ENCODE measurements at regions not wholly inside any gene's neighbourhood (a gene's known extent, or its start where the extent isn't known, plus 50 kb on each side); places are given as distances from the start of the nearest gene placed in this dataset.

DNA sequence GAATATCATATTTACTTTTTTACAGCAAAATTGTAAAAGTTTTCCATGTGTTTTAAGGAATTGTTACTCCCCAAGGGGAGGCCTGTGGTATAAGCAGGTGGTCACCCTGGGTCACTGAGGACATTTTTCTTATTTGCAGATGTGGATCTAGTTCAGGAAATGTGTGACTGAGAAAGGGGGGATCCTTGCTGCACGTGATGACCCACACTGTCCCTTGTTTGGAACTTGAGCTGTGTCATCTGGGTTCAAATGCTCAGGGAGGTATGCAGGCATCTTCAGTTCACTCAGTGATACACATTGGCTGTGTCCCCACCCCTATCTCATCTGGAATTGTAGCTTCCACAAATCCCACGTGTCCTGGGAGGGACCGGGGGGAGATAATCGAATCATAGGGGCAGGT lies 431.9 kb upstream of the CDH4 start:
- Histone ChIP-seq H3K27me3 (ENCODE audit: insufficient read depth, poor library complexity, severe bottlenecking) (peaks cover 4% of the 10 kb centered on the region), H3K27ac (replicated peaks) (no peak overlapping the region), H3K4me3 (replicated peaks; ENCODE audit: insufficient read depth, low read length) (no peak overlapping the region)
- DNase-seq (ENCODE audit: low read depth in 1 of 2, low spot score in 1 of 2), result no peak
- TF ChIP-seq, protein P1, sequence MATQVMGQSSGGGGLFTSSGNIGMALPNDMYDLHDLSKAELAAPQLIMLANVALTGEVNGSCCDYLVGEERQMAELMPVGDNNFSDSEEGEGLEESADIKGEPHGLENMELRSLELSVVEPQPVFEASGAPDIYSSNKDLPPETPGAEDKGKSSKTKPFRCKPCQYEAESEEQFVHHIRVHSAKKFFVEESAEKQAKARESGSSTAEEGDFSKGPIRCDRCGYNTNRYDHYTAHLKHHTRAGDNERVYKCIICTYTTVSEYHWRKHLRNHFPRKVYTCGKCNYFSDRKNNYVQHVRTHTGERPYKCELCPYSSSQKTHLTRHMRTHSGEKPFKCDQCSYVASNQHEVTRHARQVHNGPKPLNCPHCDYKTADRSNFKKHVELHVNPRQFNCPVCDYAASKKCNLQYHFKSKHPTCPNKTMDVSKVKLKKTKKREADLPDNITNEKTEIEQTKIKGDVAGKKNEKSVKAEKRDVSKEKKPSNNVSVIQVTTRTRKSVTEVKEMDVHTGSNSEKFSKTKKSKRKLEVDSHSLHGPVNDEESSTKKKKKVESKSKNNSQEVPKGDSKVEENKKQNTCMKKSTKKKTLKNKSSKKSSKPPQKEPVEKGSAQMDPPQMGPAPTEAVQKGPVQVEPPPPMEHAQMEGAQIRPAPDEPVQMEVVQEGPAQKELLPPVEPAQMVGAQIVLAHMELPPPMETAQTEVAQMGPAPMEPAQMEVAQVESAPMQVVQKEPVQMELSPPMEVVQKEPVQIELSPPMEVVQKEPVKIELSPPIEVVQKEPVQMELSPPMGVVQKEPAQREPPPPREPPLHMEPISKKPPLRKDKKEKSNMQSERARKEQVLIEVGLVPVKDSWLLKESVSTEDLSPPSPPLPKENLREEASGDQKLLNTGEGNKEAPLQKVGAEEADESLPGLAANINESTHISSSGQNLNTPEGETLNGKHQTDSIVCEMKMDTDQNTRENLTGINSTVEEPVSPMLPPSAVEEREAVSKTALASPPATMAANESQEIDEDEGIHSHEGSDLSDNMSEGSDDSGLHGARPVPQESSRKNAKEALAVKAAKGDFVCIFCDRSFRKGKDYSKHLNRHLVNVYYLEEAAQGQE (IDR thresholded peaks at IDR 0.05; ENCODE audit: insufficient replicate concordance, low read depth), result no peak
- TF ChIP-seq POLR2AphosphoS5 (IDR thresholded peaks at IDR 0.05; ENCODE audit: low read depth) (no peak), GABPA (IDR thresholded peaks at IDR 0.05; ENCODE audit: low read depth) (no peak), SPI1 (IDR thresholded peaks at IDR 0.05; ENCODE audit: borderline replicate concordance, low read depth) (no peak)
- TF ChIP-seq, protein P2, sequence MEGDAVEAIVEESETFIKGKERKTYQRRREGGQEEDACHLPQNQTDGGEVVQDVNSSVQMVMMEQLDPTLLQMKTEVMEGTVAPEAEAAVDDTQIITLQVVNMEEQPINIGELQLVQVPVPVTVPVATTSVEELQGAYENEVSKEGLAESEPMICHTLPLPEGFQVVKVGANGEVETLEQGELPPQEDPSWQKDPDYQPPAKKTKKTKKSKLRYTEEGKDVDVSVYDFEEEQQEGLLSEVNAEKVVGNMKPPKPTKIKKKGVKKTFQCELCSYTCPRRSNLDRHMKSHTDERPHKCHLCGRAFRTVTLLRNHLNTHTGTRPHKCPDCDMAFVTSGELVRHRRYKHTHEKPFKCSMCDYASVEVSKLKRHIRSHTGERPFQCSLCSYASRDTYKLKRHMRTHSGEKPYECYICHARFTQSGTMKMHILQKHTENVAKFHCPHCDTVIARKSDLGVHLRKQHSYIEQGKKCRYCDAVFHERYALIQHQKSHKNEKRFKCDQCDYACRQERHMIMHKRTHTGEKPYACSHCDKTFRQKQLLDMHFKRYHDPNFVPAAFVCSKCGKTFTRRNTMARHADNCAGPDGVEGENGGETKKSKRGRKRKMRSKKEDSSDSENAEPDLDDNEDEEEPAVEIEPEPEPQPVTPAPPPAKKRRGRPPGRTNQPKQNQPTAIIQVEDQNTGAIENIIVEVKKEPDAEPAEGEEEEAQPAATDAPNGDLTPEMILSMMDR (IDR thresholded peaks at IDR 0.05; ENCODE audit: insufficient read depth, low read length), result no peak

DNA sequence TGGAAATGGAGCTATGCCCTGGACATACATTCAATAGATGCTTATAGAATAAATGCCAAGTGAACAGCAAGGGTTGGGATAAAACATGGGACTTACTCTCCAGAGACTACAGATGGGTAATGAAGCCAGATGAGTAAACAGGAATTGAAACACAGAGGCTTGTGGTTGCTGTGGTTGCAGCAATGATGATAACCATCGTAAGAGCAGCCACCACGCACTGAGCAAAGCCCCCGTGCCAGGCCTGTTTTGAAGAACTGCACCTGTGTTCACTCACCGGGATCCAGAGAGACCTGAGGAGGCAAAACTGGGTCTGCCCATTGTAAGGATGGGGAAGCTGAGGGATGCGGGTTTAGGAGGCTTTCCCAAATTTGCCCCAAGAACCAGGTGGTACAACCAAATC lies 431.1 kb upstream of the CDH4 start:
- TF ChIP-seq GABPA (IDR thresholded peaks at IDR 0.05; ENCODE audit: low read depth), result no peak
- TF ChIP-seq, protein P2 (IDR thresholded peaks at IDR 0.05; ENCODE audit: insufficient read depth, low read length), result no peak
- no peak for TF ChIP-seq SPI1 (IDR thresholded peaks at IDR 0.05; ENCODE audit: borderline replicate concordance, low read depth)
- TF ChIP-seq POLR2AphosphoS5 (IDR thresholded peaks at IDR 0.05; ENCODE audit: low read depth), result no peak
- TF ChIP-seq, protein P1 (IDR thresholded peaks at IDR 0.05; ENCODE audit: insufficient replicate concordance, low read depth), result no peak
- no peak for DNase-seq (ENCODE audit: low read depth in 1 of 2, low spot score in 1 of 2)

DNA sequence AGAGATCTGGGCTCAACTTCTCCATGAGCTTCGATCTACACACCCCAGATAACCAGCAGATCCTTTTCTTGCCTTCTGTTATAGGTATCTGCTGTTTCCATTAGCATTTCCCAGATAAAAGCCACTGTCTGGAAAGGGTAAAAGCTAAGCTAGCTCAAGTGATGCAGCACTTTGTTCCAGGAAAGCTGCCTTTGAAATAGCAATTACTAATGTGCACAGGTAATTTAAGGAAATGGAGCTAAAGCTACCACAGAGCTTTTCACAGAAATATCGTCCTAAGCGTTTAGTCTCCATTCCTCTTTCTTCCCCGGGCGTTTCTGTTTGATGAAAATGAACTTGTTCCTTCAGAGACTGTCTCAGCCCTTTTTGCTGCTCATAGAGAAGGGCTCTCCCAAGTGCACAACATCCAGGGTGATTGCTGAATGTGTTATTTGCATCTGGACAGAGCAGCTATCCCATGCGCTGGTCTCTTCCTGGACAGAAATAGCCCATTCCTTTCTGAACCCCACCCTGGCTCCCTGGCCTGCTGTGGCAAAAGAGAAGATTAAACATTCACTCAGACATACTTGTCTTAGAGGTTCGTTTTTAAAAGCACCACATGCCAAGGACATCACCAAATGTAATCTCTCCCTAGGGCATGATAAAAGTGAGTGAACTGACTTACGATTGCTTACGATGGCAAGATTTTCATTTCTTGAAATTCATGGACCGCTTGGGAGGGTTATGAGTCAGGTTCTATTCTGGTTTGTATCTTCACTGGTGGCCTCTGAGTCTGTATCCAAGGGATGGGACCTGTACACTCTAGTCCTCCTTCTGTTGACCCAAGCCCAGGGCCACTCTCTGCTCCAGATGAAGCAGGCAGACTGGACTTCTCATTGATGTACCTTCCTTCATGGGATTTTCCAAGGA lies 429.1 kb upstream of the CDH4 start:
- TF ChIP-seq, protein P1 (IDR thresholded peaks at IDR 0.05; ENCODE audit: insufficient replicate concordance, low read depth), result no peak
- TF ChIP-seq POLR2AphosphoS5 (IDR thresholded peaks at IDR 0.05; ENCODE audit: low read depth), result no peak
- TF ChIP-seq SPI1 (IDR thresholded peaks at IDR 0.05; ENCODE audit: borderline replicate concordance, low read depth), result no peak
- no peak for TF ChIP-seq GABPA (IDR thresholded peaks at IDR 0.05; ENCODE audit: low read depth)
- TF ChIP-seq, protein P2 (IDR thresholded peaks at IDR 0.05; ENCODE audit: insufficient read depth, low read length), result no peak
- Histone ChIP-seq H3K4me3 (replicated peaks; ENCODE audit: insufficient read depth, low read length) (no peak overlapping the region), H3K27ac (replicated peaks) (no peak overlapping the region), H3K27me3 (ENCODE audit: insufficient read depth, poor library complexity, severe bottlenecking) (peaks cover 4% of the 10 kb centered on the region)
- DNase-seq (ENCODE audit: low read depth in 1 of 2, low spot score in 1 of 2), result no peak

More for the DNA sequence above, 431.1 kb upstream of the CDH4 start:
- Histone ChIP-seq H3K4me3 (replicated peaks; ENCODE audit: insufficient read depth, low read length) (no peak overlapping the region), H3K27ac (replicated peaks) (no peak overlapping the region), H3K27me3 (ENCODE audit: insufficient read depth, poor library complexity, severe bottlenecking) (peaks cover 4% of the 10 kb centered on the region)

Data from HL-60 (cell line).